Activated naive CD4-positive, alpha-beta T cell treated with anti-CD3 and anti-CD28 coated beads for 36 hours (primary cell): ENCODE measurements at regions not wholly inside any gene's neighbourhood (a gene's known extent, or its start where the extent isn't known, plus 50 kb on each side); places are given as distances from the start of the nearest gene placed in this dataset.

Source experiments
- CTCF ChIA-PET: fragments of 350-600 bp; sonication (Branson Sonifier 250); formaldehyde crosslinking; loops from one replicate; lab custom pipeline; 2021; ENCODE audit warnings: antibody characterized with exemption; lab: Charles Lee
- DNase-seq: peaks from one replicate; pipeline ENCODE4 v3.0.0-alpha.2; 2020
- H3K27ac Mint-ChIP-seq: one replicate; pipeline ENCODE4 v1.8.0; 2021; ENCODE audit warnings: mild to moderate bottlenecking, mixed read lengths
- H3K27me3 Mint-ChIP-seq: one replicate; pipeline ENCODE4 v1.8.0; 2021; ENCODE audit warnings: low read depth, mixed read lengths
- H3K36me3 Mint-ChIP-seq: one replicate; pipeline ENCODE4 v1.8.0; 2021; ENCODE audit warnings: low read depth, mixed read lengths
- H3K4me1 Mint-ChIP-seq: one replicate; pipeline ENCODE4 v1.8.0; 2021; ENCODE audit warnings: low read depth, mixed read lengths
- H3K4me3 Mint-ChIP-seq: one replicate; pipeline ENCODE4 v1.8.0; 2021; ENCODE audit warnings: mild to moderate bottlenecking, moderate library complexity, mixed read lengths
- H3K9me3 Mint-ChIP-seq: one replicate; pipeline ENCODE4 v1.8.0; 2021; ENCODE audit warnings: mixed read lengths
- intact Hi-C: fragments of 100-400 bp; cut with micrococcal nuclease; formaldehyde crosslinking; loops from one replicate; pipeline ENCODE4 v1.15.1; 2023

GRCh38 chr2:57097855-57098254 lies 914.1 kb downstream of the CCDC85A start:
- no peaks in the 10 kb centered on the region for H3K36me3 Mint-ChIP-seq
- no peaks in the 10 kb centered on the region for H3K4me1 Mint-ChIP-seq
- CTCF ChIA-PET: no interaction called here
- H3K9me3 Mint-ChIP-seq: peaks cover 26% of the 10 kb centered on the region
- H3K4me3 Mint-ChIP-seq: no peak overlapping the region
- no peak for DNase-seq
- no peak overlapping the region for H3K27ac Mint-ChIP-seq
- no peaks in the 10 kb centered on the region for H3K27me3 Mint-ChIP-seq
- intact Hi-C loops: no loop called here

- Mint-ChIP-seq H3K9me3 (peaks cover 18% of the 10 kb centered on the region), H3K4me1 (no peaks in the 10 kb centered on the region), H3K27me3 (no peaks in the 10 kb centered on the region), H3K36me3 (no peaks in the 10 kb centered on the region), H3K4me3 (no peak overlapping the region), H3K27ac (no peak overlapping the region)
- CTCF ChIA-PET: no interaction called here
- intact Hi-C loops: no loop called here
- DNase-seq: no peak
These were observed 916.6 kb downstream of the CCDC85A start for GRCh38 chr2:57100436-57100835.

- Mint-ChIP-seq H3K27ac (no peak overlapping the region), H3K4me1 (no peaks in the 10 kb centered on the region), H3K9me3 (peaks cover 5% of the 10 kb centered on the region), H3K36me3 (no peaks in the 10 kb centered on the region), H3K27me3 (no peaks in the 10 kb centered on the region), H3K4me3 (no peak overlapping the region)
- CTCF ChIA-PET: no interaction called here
- intact Hi-C loops: no loop called here
- DNase-seq: no peak
These were observed 921.9 kb downstream of the CCDC85A start for GRCh38 chr2:57105694-57106093.

- Mint-ChIP-seq H3K27ac (no peak overlapping the region), H3K4me3 (no peak overlapping the region), H3K36me3 (no peaks in the 10 kb centered on the region), H3K27me3 (no peaks in the 10 kb centered on the region), H3K4me1 (no peaks in the 10 kb centered on the region), H3K9me3 (peaks cover 7% of the 10 kb centered on the region)
- CTCF ChIA-PET: interaction anchor here (0.7 kb wide), 1 partner anchor 406 kb away, joined by 3 read pairs; no protein-coding TSS in a partner anchor
- no peak for DNase-seq
- intact Hi-C loops: no loop called here
These were observed 923.6 kb downstream of the CCDC85A start for GRCh38 chr2:57107353-57107752.

GRCh38 chr2:57111531-57111930 lies 927.7 kb downstream of the CCDC85A start:
- intact Hi-C loops: no loop called here
- H3K27me3 Mint-ChIP-seq: no peaks in the 10 kb centered on the region

GRCh38 chr2:57119141-57119540 lies 927.5 kb upstream of the VRK2 start:
- intact Hi-C loops: no loop called here
- Mint-ChIP-seq H3K4me1 (no peaks in the 10 kb centered on the region), H3K27me3 (no peaks in the 10 kb centered on the region), H3K27ac (no peak overlapping the region), H3K9me3 (peaks cover 15% of the 10 kb centered on the region), H3K36me3 (no peaks in the 10 kb centered on the region), H3K4me3 (no peak overlapping the region)
- DNase-seq: no peak
- CTCF ChIA-PET: no interaction called here

More at GRCh38 chr2:57111531-57111930, 927.7 kb downstream of the CCDC85A start:
- no peak overlapping the region for H3K4me3 Mint-ChIP-seq
- H3K27ac Mint-ChIP-seq: no peak overlapping the region
- DNase-seq: no peak
- H3K36me3 Mint-ChIP-seq: no peaks in the 10 kb centered on the region
- CTCF ChIA-PET: no interaction called here
- no peaks in the 10 kb centered on the region for H3K4me1 Mint-ChIP-seq
- peaks cover 20% of the 10 kb centered on the region for H3K9me3 Mint-ChIP-seq

- Mint-ChIP-seq H3K9me3 (peaks cover 10% of the 10 kb centered on the region), H3K4me3 (no peak overlapping the region), H3K27ac (no peak overlapping the region), H3K27me3 (no peaks in the 10 kb centered on the region), H3K4me1 (no peaks in the 10 kb centered on the region), H3K36me3 (no peaks in the 10 kb centered on the region)
- intact Hi-C loops: no loop called here
- DNase-seq: no peak
- CTCF ChIA-PET: no interaction called here
These were observed 920.2 kb upstream of the VRK2 start for GRCh38 chr2:57126410-57126809.

- DNase-seq: no peak
- H3K4me1 Mint-ChIP-seq: no peaks in the 10 kb centered on the region
- no peaks in the 10 kb centered on the region for H3K36me3 Mint-ChIP-seq
- H3K27ac Mint-ChIP-seq: no peak overlapping the region
- no peak overlapping the region for H3K4me3 Mint-ChIP-seq
- no peaks in the 10 kb centered on the region for H3K9me3 Mint-ChIP-seq
- CTCF ChIA-PET: no interaction called here
- intact Hi-C loops: no loop called here
- H3K27me3 Mint-ChIP-seq: no peaks in the 10 kb centered on the region
These were observed 907.4 kb upstream of the VRK2 start for GRCh38 chr2:57139179-57139578.

- H3K4me1 Mint-ChIP-seq: no peaks in the 10 kb centered on the region
- H3K27me3 Mint-ChIP-seq: no peaks in the 10 kb centered on the region
- no peak overlapping the region for H3K27ac Mint-ChIP-seq
- no peak for DNase-seq
- no peak overlapping the region for H3K4me3 Mint-ChIP-seq
- peaks cover 7% of the 10 kb centered on the region for H3K9me3 Mint-ChIP-seq
- H3K36me3 Mint-ChIP-seq: no peaks in the 10 kb centered on the region
- CTCF ChIA-PET: no interaction called here
- intact Hi-C loops: no loop called here
These were observed 905.3 kb upstream of the VRK2 start for GRCh38 chr2:57141269-57141668.

- no peak for DNase-seq
- peaks cover 24% of the 10 kb centered on the region for H3K9me3 Mint-ChIP-seq
- intact Hi-C loops: no loop called here
- CTCF ChIA-PET: no interaction called here
- H3K4me3 Mint-ChIP-seq: no peak overlapping the region
- no peak overlapping the region for H3K27ac Mint-ChIP-seq
- H3K36me3 Mint-ChIP-seq: no peaks in the 10 kb centered on the region
- no peaks in the 10 kb centered on the region for H3K4me1 Mint-ChIP-seq
- no peaks in the 10 kb centered on the region for H3K27me3 Mint-ChIP-seq
These were observed 899.7 kb upstream of the VRK2 start for GRCh38 chr2:57146951-57147350.

GRCh38 chr2:57156231-57156924 lies 890.2 kb upstream of the VRK2 start:
- intact Hi-C loops: no loop called here
- H3K36me3 Mint-ChIP-seq: no peaks in the 10 kb centered on the region

GRCh38 chr2:57160976-57161375 lies 885.6 kb upstream of the VRK2 start:
- CTCF ChIA-PET: no interaction called here
- intact Hi-C loops: no loop called here
- no peaks in the 10 kb centered on the region for H3K36me3 Mint-ChIP-seq
- H3K4me1 Mint-ChIP-seq: no peaks in the 10 kb centered on the region
- DNase-seq: no peak
- H3K27ac Mint-ChIP-seq: no peak overlapping the region
- peaks cover 16% of the 10 kb centered on the region for H3K9me3 Mint-ChIP-seq
- H3K4me3 Mint-ChIP-seq: no peak overlapping the region
- no peaks in the 10 kb centered on the region for H3K27me3 Mint-ChIP-seq

More at GRCh38 chr2:57156231-57156924, 890.2 kb upstream of the VRK2 start:
- no peak for DNase-seq
- CTCF ChIA-PET: no interaction called here
- no peak overlapping the region for H3K27ac Mint-ChIP-seq
- no peak overlapping the region for H3K4me3 Mint-ChIP-seq
- peaks cover 14% of the 10 kb centered on the region for H3K9me3 Mint-ChIP-seq
- no peaks in the 10 kb centered on the region for H3K4me1 Mint-ChIP-seq
- H3K27me3 Mint-ChIP-seq: no peaks in the 10 kb centered on the region

- H3K27me3 Mint-ChIP-seq: no peaks in the 10 kb centered on the region
- no peak overlapping the region for H3K4me3 Mint-ChIP-seq
- H3K4me1 Mint-ChIP-seq: no peaks in the 10 kb centered on the region
- H3K36me3 Mint-ChIP-seq: no peaks in the 10 kb centered on the region
- peaks cover 5% of the 10 kb centered on the region for H3K9me3 Mint-ChIP-seq
- CTCF ChIA-PET: no interaction called here
- intact Hi-C loops: no loop called here
- DNase-seq: no peak
- H3K27ac Mint-ChIP-seq: no peak overlapping the region
These were observed 869.4 kb upstream of the VRK2 start for GRCh38 chr2:57177176-57177575.
